Esophagus squamous epithelium (tissue), 5 donors: ENCODE measurements at regions not wholly inside any gene's neighbourhood (a gene's known extent, or its start where the extent isn't known, plus 50 kb on each side); places are given as distances from the start of the nearest gene placed in this dataset.

Experiments used
- DNase-seq: peaks from one replicate; lab custom pipeline; 2025; lab: John Stamatoyannopoulos, UW
- H3K27ac ChIP-seq, 4 donors: fragments of 200-600 bp; sonication (generic); one replicate each; pipeline ENCODE4 v1.5.1; 2016 to 2019; ENCODE audit warnings: mild to moderate bottlenecking in 1 of 4
- H3K27me3 ChIP-seq, 4 donors: fragments of 200-600 bp; sonication (generic); 1 replicate in 3 of 4; 2 replicates in 1 of 4; pipeline versions ENCODE4 v1.5.1 to v1.6.0; 2017 to 2021; ENCODE audit warnings: antibody characterized with exemption in 1 of 4
- H3K36me3 ChIP-seq, 3 donors: fragments of 200-600 bp; sonication (generic); one replicate each; pipeline ENCODE4 v1.5.1; 2016 to 2019
- H3K4me1 ChIP-seq, 3 donors: fragments of 200-600 bp; sonication (generic); one replicate each; pipeline ENCODE4 v1.5.1; 2017 to 2019
- H3K4me3 ChIP-seq, 4 donors: fragments of 200-600 bp; sonication (generic); 1 replicate in 3 of 4; 2 replicates in 1 of 4; pipeline ENCODE4 v1.5.1; 2016 to 2019; ENCODE audit warnings: mild to moderate bottlenecking in 2 of 4, moderate library complexity in 1 of 4
- H3K9me3 ChIP-seq, 3 donors: fragments of 200-600 bp; sonication (generic); one replicate each; pipeline ENCODE4 v1.5.1; 2016 to 2019
- CTCF ChIP-seq, 6 experiments: fragments of 450-650 bp in 4 of 6; fragments of 200-600 bp in 2 of 6; sonication (generic) in 2 of 6; IDR thresholded peaks; one replicate each; pipeline ENCODE4 v1.5.1; 2016 to 2019; ENCODE audit warnings: antibody characterized with exemption in 6 of 6, mild to moderate bottlenecking in 4 of 6, moderate library complexity in 4 of 6
- POLR2A ChIP-seq, 4 donors: fragments of 450-650 bp; IDR thresholded peaks; one replicate each; pipeline ENCODE4 v1.6.1; 2017; ENCODE audit warnings: antibody characterized with exemption in 4 of 4, mild to moderate bottlenecking in 4 of 4, moderate library complexity in 3 of 4
- WGBS, 2 donors: methylation state at CpG; one replicate each; pipeline ENCODE4 v1.1.5; 2018; 5-methylcytosine and 5-hydroxymethylcytosine counted together
- intact Hi-C: fragments of 100-400 bp; cut with DNase I; formaldehyde crosslinking; loops from one replicate; pipeline ENCODE4 v1.15.0; 2022
- donor health status: DM: yes; HTN: yes; CAD: no.

DNA sequence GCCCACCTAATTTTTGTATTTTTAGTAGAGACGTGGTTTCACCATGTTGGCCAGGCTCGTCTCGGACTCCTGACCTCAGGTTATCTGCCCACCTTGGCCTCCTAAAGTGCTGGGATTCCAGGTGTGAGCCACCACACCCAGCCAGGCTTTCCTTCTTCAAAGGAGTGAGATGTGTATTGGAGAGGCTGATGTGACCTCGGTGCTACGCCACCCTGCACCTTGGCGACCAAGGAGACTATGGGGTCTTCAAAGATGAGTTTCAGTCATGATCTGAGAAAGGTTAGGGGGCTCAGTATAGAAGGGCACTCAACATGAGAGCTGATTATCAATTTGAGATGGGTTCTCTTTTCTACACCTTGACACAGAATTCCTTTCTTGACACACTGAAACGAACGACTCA, 284.2 kb upstream of the WWC1 start:
- Histone ChIP-seq H3K4me1 (peaks cover 0 to 11% (median 4%) of the 10 kb centered on the region in 3 donors), H3K27me3 (no peaks in the 10 kb centered on the region), H3K36me3 (no peaks in the 10 kb centered on the region), H3K9me3 (no peaks in the 10 kb centered on the region), H3K27ac (no peak overlapping the region), H3K4me3 (no peak overlapping the region)
- no peak for TF ChIP-seq POLR2A (IDR thresholded peaks at IDR 0.05)
- no peak for TF ChIP-seq CTCF (IDR thresholded peaks at IDR 0.05)
- intact Hi-C loops = no loop called here
- no peak for DNase-seq
- 97 to 98% methylated on average over 5 to 6 of the region's 8 CpGs for WGBS, 2 donors

GRCh38 chr5:168008555-168008954, 282.9 kb upstream of the WWC1 start:
- Histone ChIP-seq H3K27me3 (no peaks in the 10 kb centered on the region), H3K4me3 (no peak overlapping the region), H3K27ac (no peak overlapping the region), H3K36me3 (no peaks in the 10 kb centered on the region), H3K4me1 (peaks cover 0 to 11% (median 4%) of the 10 kb centered on the region in 3 donors), H3K9me3 (no peaks in the 10 kb centered on the region)
- TF ChIP-seq CTCF (IDR thresholded peaks at IDR 0.05) (no peak), POLR2A (IDR thresholded peaks at IDR 0.05) (no peak)
- DNase-seq = no peak
- 77 to 85% methylated on average over 4 of the region's 4 CpGs for WGBS, 2 donors
- intact Hi-C loops = no loop called here

DNA sequence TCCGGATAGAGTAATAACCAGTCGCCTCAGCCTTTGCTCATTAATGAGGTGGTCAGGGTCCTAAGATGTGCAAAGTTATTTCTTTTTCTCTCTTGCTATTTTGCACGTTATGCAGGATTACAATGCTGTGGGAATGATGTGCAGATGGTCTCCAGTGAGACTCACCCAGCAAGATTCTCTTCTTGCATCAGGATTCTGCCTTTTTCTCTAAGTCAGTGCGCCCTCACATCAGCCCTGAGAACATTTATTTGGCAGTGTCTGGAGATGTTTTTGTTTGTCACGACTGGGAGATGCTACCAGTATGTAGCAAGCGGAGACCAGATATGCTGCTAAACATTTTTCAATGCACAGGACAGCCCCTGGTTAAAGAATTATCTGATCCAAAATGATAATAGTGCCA, 280.3 kb upstream of the WWC1 start:
- no peak for DNase-seq
- Histone ChIP-seq H3K4me1 (no peaks in the 10 kb centered on the region), H3K9me3 (no peaks in the 10 kb centered on the region), H3K4me3 (no peak overlapping the region), H3K27me3 (no peaks in the 10 kb centered on the region), H3K27ac (no peak overlapping the region), H3K36me3 (no peaks in the 10 kb centered on the region)
- 79 to 85% methylated on average over 6 of the region's 6 CpGs for WGBS, 2 donors
- intact Hi-C loops = no loop called here
- TF ChIP-seq CTCF (IDR thresholded peaks at IDR 0.05) (no peak), POLR2A (IDR thresholded peaks at IDR 0.05) (no peak)

- H3K27ac ChIP-seq = no peak overlapping the region
- TF ChIP-seq CTCF (IDR thresholded peaks at IDR 0.05) (no peak), POLR2A (IDR thresholded peaks at IDR 0.05) (no peak)
- H3K27me3 ChIP-seq = no peaks in the 10 kb centered on the region
- intact Hi-C loops = no loop called here
- H3K36me3 ChIP-seq = no peaks in the 10 kb centered on the region
- 65 to 77% methylated on average over 4 to 5 of the region's 5 CpGs for WGBS, 2 donors
- no peak for DNase-seq
- no peaks in the 10 kb centered on the region for H3K9me3 ChIP-seq
- H3K4me3 ChIP-seq = no peak overlapping the region
- no peaks in the 10 kb centered on the region for H3K4me1 ChIP-seq
Measured at GRCh38 chr5:168012006-168012405, 279.4 kb upstream of the WWC1 start.

GRCh38 chr5:168013546-168013945, 277.9 kb upstream of the WWC1 start:
- no peak overlapping the region for H3K27ac ChIP-seq
- H3K4me1 ChIP-seq = no peaks in the 10 kb centered on the region
- TF ChIP-seq POLR2A (IDR thresholded peaks at IDR 0.05) (no peak), CTCF (IDR thresholded peaks at IDR 0.05) (no peak)
- H3K4me3 ChIP-seq = no peak overlapping the region
- DNase-seq = no peak
- no peaks in the 10 kb centered on the region for H3K9me3 ChIP-seq
- WGBS, 2 donors = 83 to 90% methylated on average over 4 of the region's 4 CpGs
- no peaks in the 10 kb centered on the region for H3K36me3 ChIP-seq
- no peaks in the 10 kb centered on the region for H3K27me3 ChIP-seq
- intact Hi-C loops = no loop called here
